Dermis blood vessel endothelial cell (primary cell): ENCODE measurements at regions not wholly inside any gene's neighbourhood (a gene's known extent, or its start where the extent isn't known, plus 50 kb on each side); places are given as distances from the start of the nearest gene placed in this dataset.
"Not testable (repeated sequence)": the region's sequence is repeated elsewhere in the genome, so short reads cannot be mapped to it uniquely, and the experiment has no call there.

Source experiments
- DNase-seq: peaks from one replicate; pipeline ENCODE4 v3.0.0; 2010

- no peak for DNase-seq
These were observed 453.8 kb downstream of the VGLL3 start for GRCh38 chr3:86537171-86537570.

DNA sequence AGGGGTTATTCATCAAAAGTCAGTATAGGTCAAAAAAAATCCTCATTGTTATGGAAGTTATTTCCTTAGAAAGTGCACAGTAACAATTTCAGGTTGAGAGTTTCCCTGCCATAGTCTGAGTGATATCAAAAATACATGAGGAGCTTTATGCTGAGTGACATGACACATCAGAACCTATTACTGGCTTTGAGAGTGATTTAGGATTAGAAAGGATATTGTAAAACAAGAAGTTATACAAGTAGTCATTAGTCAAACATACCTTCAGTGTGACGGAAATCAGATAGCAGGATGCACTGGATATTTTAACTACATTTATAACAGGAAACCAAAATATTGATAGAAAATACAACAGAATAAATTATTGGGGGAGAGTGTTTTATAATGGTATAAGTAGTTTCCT is 471.1 kb downstream of the VGLL3 start:
- no peak for DNase-seq

DNA sequence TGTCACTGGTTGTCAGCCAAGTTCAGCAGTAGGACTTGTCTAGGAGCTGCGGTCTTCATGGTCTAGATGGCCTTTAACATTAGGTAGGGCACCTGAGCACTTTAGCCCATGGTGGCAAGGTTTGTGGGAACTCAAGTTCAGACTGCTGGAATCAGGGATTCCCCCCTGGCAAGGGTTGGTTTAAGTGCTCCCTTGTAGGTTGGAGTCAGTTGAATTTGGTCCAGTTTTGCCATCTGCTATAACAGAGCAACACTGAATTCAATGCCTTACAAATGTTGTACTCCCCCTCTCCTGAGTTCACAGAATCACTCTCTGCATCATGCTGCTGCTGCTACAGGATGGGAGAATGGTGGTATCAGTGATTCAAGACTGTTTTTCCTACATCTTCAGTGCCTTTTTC is 509.3 kb downstream of the VGLL3 start:
- no peak for DNase-seq

GRCh38 chr3:86481031-86481430 is 509.9 kb downstream of the VGLL3 start:
- DNase-seq = no peak

DNA sequence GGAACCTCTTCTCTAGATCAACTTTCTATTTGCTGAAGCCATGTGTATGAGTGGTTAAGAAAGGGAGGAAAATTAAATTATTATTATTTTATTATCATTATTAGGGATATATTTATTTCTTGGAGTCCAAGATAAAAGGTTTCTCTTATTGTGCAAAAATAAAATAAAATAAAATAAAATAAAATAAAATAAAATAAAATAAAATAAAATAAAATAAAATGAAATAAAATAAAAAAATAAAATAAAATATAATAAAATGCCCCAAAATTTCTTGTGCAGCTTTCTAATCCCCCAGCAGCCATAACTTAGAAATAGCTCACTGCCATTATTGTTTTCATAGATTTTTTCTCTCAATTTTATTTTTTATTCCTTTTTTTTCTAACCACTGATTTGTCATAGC is 526.8 kb downstream of the VGLL3 start:
- DNase-seq = no peak

GRCh38 chr3:86451749-86452148 is 539.2 kb downstream of the VGLL3 start:
- no peak for DNase-seq

- DNase-seq = no peak
These were observed 552.4 kb downstream of the VGLL3 start for GRCh38 chr3:86438544-86438943.

DNA sequence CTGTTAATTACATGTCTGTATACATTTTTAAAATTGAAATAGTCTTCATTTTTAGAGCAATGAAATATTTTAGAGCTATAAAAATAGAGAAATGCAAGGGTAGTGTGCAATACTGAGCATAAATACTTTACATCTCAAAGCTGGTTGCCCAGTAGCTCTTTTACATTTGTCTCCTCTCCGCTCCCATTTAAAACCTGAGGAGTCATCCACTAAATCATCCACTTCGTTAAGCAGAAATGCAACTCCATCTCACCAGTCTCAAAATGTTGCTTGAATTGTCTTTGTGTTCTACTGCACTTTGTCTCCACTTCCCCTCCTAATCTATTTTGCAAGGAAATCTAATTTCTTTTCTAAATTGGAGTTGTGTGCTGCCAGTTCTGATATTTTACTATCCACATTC is 563.6 kb downstream of the VGLL3 start:
- DNase-seq = no peak

DNA sequence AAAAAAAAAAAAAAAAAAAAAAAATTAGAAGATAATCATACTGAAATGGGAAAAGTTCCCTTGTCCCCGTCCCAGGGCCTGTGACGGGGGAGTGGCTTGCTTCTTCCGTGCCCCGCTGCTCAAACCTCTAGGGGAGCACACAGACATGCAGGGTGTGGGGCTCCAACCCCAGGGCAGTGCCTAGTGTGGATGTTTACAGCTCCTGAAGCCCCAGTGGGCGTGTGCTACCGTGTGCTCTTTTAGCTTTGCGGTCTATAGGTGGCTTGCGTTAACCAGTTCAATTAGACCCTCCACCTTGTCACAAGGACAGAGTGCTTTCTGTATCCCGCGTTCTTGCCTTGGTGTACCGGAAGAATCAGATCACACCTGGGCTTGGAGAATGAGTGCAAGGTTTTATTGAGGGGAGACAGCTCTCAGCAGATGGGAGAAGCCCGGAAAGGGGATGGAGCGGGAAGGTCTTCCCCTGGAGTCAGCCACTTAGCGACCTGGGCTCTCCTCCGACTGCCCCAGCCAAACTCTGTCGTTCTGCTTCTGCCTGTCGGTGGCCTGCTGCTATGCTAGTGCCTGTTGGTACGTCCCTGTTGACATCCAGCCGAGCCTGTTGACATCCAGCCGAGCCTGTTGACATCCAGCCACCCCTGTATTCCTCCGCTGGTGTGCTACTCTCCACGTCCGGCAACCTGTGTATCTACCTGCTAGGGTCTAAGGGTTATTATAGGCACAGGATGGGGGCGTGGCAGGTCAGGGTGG is 569.8 kb downstream of the VGLL3 start:
- no peak for DNase-seq

- no peak for DNase-seq
These were observed 572.1 kb downstream of the VGLL3 start for GRCh38 chr3:86418861-86419260.

DNA sequence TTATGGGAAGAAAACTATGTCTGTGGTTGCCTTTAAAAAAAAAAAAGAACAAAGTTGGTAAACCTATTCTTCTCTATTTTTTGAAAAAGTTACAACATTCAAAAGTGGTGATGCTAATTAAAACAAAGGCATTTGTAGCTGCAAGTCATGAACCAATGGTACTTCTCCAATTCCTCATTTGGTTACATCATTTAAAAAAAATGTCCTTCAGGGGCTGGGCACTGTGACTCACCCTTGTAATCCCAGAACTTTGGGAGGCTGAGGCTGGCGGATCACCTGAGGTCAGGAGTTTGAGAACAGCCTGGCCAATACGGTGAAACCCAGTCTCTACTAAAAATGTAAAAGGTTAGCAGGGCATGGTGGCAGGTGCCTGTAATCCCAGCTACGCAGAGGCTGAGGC is 574.6 kb downstream of the VGLL3 start:
- DNase-seq = no peak

DNA sequence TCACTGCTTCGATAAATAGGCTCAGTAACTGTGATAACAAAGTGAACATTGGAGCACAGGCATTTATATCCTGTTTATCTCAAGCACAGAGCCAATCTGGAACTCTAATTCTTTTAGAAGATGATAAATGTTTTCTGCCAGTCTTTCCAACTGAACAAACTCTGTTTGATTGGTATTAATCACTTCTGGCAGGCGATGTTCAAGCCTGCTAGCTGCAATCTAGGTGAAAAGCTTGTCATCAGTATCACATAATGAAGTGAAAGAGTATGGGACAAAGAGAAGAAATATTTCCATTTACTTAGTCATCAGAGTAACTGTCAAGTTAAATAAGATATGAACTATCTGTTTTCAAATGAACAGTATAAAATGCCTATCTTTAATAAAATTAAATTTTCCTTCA is 577.3 kb downstream of the VGLL3 start:
- no peak for DNase-seq

GRCh38 chr3:86410587-86410986 is 580.4 kb downstream of the VGLL3 start:
- DNase-seq = no peak

- not testable (repeated sequence) for DNase-seq
These were observed 601.2 kb downstream of the VGLL3 start for GRCh38 chr3:86389759-86390158.

DNA sequence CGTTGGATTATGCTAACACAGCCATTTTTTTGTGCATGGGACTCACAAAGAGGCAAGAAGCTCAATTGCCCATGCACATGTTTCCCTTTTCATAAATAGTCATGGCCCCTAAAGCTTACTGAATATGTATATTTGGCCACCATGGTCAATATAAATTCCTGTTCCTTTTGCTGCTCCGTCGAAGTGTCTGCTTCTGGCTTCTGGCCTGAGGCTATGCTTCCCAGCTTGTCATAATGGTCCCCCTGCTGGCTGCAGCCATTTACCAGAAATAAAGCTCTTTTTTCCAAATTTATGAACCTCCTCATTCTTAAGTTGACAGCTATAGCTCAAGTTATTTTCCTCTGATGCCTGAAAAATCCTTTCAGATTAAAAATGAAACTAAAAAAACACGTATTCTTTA is 602.1 kb downstream of the VGLL3 start:
- DNase-seq = no peak

GRCh38 chr3:86382556-86382955 is 608.4 kb downstream of the VGLL3 start:
- no peak for DNase-seq

GRCh38 chr3:86381247-86381646 is 609.7 kb downstream of the VGLL3 start:
- DNase-seq = no peak

- no peak for DNase-seq
These were observed 611.7 kb downstream of the VGLL3 start for GRCh38 chr3:86379280-86379679.

DNA sequence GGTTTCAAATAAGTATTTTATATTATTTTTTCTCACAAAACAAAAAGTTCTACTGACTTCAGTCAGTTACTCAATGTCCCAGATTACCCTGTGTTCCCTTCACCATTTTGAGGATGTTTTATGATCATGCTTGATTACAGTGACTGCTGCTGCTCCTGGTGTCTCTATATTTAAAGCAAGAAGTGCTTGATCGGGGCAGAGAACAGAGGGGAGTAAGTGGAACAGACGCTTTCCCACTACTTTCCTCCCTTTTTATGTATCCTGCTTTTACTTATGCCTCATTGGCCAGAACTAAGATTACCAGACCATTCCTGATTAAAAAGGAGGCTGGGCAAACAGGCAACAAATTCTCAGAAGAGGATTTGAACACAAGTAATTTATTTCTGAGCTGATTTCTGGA is 612.1 kb downstream of the VGLL3 start:
- no peak for DNase-seq

- DNase-seq = not testable (repeated sequence)
These were observed 655.4 kb downstream of the VGLL3 start for GRCh38 chr3:86335566-86335965.

- DNase-seq = no peak
These were observed 657.3 kb downstream of the VGLL3 start for GRCh38 chr3:86333636-86334035.

- DNase-seq = no peak
These were observed 687.0 kb downstream of the VGLL3 start for GRCh38 chr3:86303935-86304334.

DNA sequence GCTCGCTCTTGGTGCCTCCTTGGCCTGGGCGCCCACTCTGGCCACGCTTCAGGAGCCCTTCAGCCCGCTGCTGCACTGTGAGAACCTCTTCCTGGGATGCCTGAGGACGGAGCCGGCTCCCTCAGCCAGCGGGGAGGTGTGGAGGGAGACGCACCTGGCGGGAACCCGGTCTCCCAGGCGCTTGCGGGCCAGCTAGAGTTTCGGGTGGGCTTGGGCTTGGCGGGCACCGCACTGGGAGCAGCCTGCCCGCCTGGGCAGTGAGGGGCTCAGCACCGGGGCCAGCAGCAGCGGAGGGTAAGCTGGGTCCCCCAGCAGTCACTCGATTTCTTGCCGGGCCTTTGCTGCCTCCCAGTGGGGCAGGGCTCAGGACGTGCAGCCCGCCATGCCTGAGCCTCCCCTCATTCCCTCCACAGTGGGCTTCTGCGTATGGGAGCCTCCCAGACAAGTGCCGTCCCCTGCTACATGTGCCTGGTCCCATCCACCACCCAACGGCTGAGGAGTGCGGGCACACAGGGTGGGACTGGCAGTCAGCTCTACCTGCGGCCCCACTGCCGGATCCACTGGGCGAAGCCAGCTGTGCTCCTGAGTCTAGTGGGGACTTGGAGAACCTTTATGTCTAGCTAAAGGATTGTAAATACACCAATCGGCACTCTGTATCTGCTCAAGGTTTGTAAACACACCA is 708.7 kb downstream of the VGLL3 start:
- no peak for DNase-seq

GRCh38 chr3:86269364-86270155 is 721.4 kb downstream of the VGLL3 start:
- no peak for DNase-seq
